ENCODE measurements at regions not wholly inside any gene's neighbourhood (a gene's known extent, or its start where the extent isn't known, plus 50 kb on each side); places are given as distances from the start of the nearest gene placed in this dataset.

- Histone ChIP-seq H3K4me1 (peaks cover 0 to 1% (median 0%) of the 10 kb centered on the region in 4 donors), H3K4me3 (no peak overlapping the region), H3K36me3 (no peaks in the 10 kb centered on the region), H3K27me3 (no peaks in the 10 kb centered on the region), H3K9me3 (no peaks in the 10 kb centered on the region), H3K27ac (no peak overlapping the region)
- 54 to 77% methylated on average over 1 of the region's 1 CpG for WGBS, 2 donors
- DNase-seq: no peak
- TF ChIP-seq POLR2AphosphoS5 (IDR thresholded peaks at IDR 0.05) (no peak), CTCF (IDR thresholded peaks at IDR 0.05) (no peak), EP300 (IDR thresholded peaks at IDR 0.05) (no peak), POLR2A (IDR thresholded peaks at IDR 0.05) (no peak)
- intact Hi-C loops (cut with DNase I): no loop called here
Observed at GRCh38 chr10:90975096-90975495, 54.2 kb upstream of the ANKRD1 start.

GRCh38 chr10:90977162-90977854, 56.4 kb upstream of the ANKRD1 start:
- no peaks in the 10 kb centered on the region for H3K36me3 ChIP-seq
- H3K27me3 ChIP-seq: no peaks in the 10 kb centered on the region
- TF ChIP-seq EP300 (IDR thresholded peaks at IDR 0.05): no peak
- no peak for TF ChIP-seq POLR2A (IDR thresholded peaks at IDR 0.05)
- no peak for TF ChIP-seq CTCF (IDR thresholded peaks at IDR 0.05)
- no peak for TF ChIP-seq POLR2AphosphoS5 (IDR thresholded peaks at IDR 0.05)
- DNase-seq: no peak
- intact Hi-C loops (cut with DNase I): no loop called here
- no peaks in the 10 kb centered on the region for H3K9me3 ChIP-seq
- H3K4me1 ChIP-seq: no peaks in the 10 kb centered on the region
- no peak overlapping the region for H3K27ac ChIP-seq
- WGBS, 2 donors: 87 to 91% methylated on average over 3 of the region's 3 CpGs
- H3K4me3 ChIP-seq: no peak overlapping the region

GRCh38 chr10:90977855-90978486, 57.1 kb upstream of the ANKRD1 start:
- Histone ChIP-seq H3K4me3 (no peak overlapping the region), H3K27ac (no peak overlapping the region), H3K36me3 (no peaks in the 10 kb centered on the region), H3K27me3 (no peaks in the 10 kb centered on the region), H3K9me3 (no peaks in the 10 kb centered on the region), H3K4me1 (no peaks in the 10 kb centered on the region)
- WGBS, 2 donors: 66% methylated on average over 3 of the region's 3 CpGs
- intact Hi-C loops (cut with DNase I): no loop called here
- DNase-seq: no peak
- no peak for TF ChIP-seq POLR2A (IDR thresholded peaks at IDR 0.05)
- TF ChIP-seq POLR2AphosphoS5 (IDR thresholded peaks at IDR 0.05): no peak
- TF ChIP-seq EP300 (IDR thresholded peaks at IDR 0.05): no peak
- no peak for TF ChIP-seq CTCF (IDR thresholded peaks at IDR 0.05)

- Histone ChIP-seq H3K27ac (no peak overlapping the region), H3K4me1 (no peaks in the 10 kb centered on the region), H3K9me3 (no peaks in the 10 kb centered on the region), H3K4me3 (no peak overlapping the region), H3K36me3 (no peaks in the 10 kb centered on the region), H3K27me3 (no peaks in the 10 kb centered on the region)
- TF ChIP-seq POLR2AphosphoS5 (IDR thresholded peaks at IDR 0.05): no peak
- no peak for TF ChIP-seq EP300 (IDR thresholded peaks at IDR 0.05)
- no peak for TF ChIP-seq POLR2A (IDR thresholded peaks at IDR 0.05)
- no peak for TF ChIP-seq CTCF (IDR thresholded peaks at IDR 0.05)
- 86 to 88% methylated on average over 10 of the region's 10 CpGs for WGBS, 2 donors
- intact Hi-C loops (cut with DNase I): no loop called here
- DNase-seq: no peak
Observed at GRCh38 chr10:90982406-90983008, 61.6 kb upstream of the ANKRD1 start.

All from sigmoid colon (tissue), 6 donors.